Muscle of arm (tissue), 1 donor: ENCODE measurements at regions not wholly inside any gene's neighbourhood (a gene's known extent, or its start where the extent isn't known, plus 50 kb on each side); places are given as distances from the start of the nearest gene placed in this dataset.

Experiments
- DNase-seq: peaks from one replicate; pipeline ENCODE4 v3.0.0-alpha.2; 2013

GRCh38 chr14:53358166-53358565 lies 205.0 kb upstream of the DDHD1 start:
- no peak for DNase-seq

DNA sequence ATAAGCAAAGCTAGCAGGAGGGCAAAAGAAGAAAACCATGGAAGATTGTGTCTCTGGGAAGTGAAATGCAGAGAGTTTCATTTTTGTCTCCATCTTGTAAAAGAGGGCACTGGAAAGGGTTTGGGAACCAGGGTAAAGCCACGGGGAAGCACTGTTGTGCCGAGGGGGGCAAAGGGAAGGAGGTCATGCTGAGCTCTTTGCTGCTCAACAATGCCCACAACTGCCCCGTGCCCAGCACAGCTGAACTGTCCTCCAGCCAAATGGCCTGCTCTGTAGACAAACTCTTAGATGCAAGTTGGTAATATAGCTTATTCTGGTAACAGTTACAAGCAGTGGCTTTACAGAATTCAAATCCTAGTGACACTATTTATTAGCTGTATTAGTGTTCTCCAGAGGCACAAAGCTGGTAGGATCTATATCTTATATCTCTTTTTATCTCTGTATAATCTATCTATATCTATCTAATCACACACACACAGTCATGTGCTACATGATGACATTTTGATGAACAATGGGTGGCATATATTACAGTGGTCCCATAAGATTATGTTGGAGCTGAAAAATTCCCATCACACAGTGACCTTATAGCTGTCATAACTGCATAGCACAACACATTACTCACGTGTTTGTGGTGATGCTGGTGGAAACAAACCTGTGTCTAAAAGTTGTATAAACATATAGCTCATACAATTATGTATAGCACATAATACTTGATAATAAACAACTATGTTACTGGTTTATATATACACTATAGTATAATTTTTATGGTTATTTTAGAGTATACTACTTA lies 203.4 kb upstream of the DDHD1 start:
- DNase-seq = no peak

GRCh38 chr14:53355581-53356112 lies 202.5 kb upstream of the DDHD1 start:
- no peak for DNase-seq

- DNase-seq = no peak
These were observed 201.2 kb upstream of the DDHD1 start for GRCh38 chr14:53354336-53354735.

- no peak for DNase-seq
These were observed 197.7 kb upstream of the DDHD1 start for GRCh38 chr14:53350866-53351265.

- DNase-seq = no peak
These were observed 197.3 kb upstream of the DDHD1 start for GRCh38 chr14:53350429-53350828.

DNA sequence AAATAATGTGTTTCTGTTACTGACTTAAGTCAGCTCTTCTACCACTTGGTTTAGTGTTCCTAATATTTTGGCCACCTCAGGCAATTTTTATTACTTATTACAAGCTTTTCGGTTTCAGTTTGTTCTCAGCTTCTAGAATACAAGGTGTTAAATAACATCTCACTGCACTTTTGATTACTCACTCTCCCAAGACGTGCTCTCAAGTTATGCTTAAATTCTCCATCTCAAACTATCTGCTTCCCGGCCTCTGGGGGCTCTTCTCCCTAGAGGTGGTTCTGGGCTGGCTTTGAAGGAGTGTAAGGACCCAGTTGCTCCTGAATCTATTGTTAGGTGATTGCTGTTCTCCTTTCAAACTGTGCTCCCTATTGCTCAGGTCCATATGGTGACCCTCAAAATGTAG lies 193.9 kb upstream of the DDHD1 start:
- DNase-seq = no peak

- DNase-seq = no peak
These were observed 188.2 kb upstream of the DDHD1 start for GRCh38 chr14:53341324-53341723.

DNA sequence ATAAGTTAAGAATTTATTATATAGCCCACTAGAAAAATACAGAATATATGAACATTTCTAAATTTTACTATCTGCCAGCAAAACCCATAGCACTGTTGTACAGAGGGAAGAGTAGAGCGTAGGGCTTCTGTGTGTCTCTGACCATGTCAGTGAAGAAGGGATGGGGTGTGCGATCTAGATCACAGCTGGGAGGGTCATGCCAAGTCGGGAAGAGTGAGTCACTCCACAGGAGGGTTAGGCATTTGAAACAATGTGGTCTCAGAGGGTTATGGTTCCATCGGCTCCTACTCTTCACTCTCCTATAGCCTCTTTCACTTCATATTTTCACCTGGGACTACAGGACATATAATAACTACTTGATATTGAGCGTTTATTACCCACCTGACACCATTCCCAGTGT lies 185.1 kb upstream of the DDHD1 start:
- no peak for DNase-seq

GRCh38 chr14:53336729-53337128 lies 183.6 kb upstream of the DDHD1 start:
- no peak for DNase-seq

GRCh38 chr14:53333809-53334208 lies 180.7 kb upstream of the DDHD1 start:
- DNase-seq = no peak

DNA sequence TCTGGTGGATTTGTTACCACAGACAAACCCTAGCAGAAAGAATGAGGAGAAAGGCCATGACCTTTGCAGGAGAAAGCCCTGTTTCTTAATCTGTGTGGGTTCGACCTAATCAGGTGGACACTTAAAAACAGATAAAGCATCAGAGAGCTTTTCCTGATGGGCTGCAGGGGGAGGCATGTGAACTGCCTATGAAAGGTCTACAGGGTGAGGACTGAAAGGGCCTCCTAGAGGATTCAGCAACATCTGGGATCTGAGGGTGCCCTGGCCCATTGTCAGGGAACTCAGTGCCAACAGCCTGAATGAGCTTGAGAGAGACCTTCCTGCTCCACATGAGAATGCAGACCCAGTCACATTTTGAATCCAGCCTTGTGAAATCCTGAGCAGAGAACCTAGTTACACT lies 178.8 kb upstream of the DDHD1 start:
- no peak for DNase-seq

DNA sequence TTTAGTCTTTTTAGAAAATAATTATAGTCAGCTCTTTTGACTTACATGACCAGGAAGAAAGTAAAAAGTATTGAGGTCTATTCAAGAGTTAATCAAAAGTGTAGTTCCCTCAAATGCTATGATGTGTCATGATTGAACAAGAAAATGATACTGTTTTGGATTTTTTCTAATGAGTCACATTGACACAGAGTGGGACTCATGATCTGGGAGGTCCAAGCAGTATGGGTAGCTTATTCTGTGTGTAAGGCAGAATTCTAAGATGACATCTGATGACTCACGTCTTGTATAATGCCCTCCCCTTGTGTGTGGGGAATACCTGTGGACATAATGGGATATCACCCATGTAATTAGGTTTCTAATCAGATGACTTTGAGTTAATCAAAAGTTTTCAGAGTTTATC lies 178.1 kb upstream of the DDHD1 start:
- no peak for DNase-seq

GRCh38 chr14:53330441-53330840 lies 177.3 kb upstream of the DDHD1 start:
- DNase-seq = no peak

DNA sequence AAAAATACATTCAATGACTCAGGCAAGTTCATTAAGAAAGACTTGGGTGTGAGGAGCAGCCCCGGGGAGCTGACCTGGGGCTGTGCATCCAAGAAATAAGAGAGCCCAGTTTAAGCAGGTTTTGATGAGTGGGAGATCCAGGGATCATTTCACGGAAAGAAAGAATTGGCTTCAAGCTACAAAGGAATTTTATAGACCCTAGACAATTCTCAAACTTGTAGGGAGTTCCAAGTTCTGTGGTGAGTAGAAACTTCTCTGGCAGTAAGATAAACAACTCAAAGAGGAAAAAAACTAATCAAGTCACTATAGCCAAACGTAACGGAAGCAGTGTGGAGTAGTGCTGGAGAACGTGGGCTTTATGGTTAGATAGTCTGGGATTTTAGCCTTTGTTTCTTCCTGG lies 175.7 kb upstream of the DDHD1 start:
- peak; percentile 36 for DNase-seq

DNA sequence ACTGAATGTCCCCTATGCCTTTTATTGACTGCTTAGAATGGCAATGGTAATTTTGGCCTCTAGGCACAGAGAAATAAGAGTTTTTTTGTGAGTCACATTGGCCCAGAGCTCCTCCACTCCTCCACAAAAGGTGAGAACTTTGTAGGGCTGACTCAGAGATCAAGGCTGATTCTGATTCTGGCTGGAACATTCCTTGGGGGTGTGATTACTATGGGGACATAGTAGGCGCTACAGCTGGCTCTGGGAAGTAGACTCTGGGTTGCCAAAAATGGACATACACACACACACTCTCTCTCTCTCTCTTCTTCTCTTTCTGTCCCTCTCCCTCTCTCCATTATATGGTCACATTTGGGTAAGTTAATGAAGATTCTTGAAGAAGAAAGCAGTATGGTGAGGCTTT lies 174.6 kb upstream of the DDHD1 start:
- no peak for DNase-seq

GRCh38 chr14:53325176-53325806 lies 172.2 kb upstream of the DDHD1 start:
- DNase-seq = no peak

GRCh38 chr14:53316504-53316903 lies 163.4 kb upstream of the DDHD1 start:
- no peak for DNase-seq

- DNase-seq = no peak
These were observed 157.3 kb upstream of the DDHD1 start for GRCh38 chr14:53310412-53310811.

- DNase-seq = no peak
These were observed 153.8 kb upstream of the DDHD1 start for GRCh38 chr14:53306911-53307310.

DNA sequence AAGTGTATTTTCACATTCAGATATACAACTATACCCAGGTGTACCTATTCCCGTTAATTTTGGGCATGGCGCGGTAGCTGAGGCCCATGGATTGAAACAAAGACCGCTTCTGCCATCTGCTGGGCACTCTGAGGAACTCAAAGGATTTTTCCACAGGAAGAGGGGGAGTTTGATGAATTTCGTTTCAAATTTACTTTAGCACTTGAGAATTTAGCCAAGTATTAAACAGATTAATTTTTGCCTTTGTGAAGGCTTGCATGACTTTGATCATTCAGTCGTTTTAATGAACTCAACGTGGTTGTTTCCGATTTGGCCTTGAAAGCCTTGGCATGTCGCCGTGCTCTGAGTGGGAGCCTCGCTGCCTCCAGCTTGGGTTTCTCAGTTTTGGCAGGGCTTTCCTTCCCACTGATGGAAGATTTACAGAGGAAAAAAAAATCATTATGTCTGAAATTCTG lies 153.2 kb upstream of the DDHD1 start:
- peak; percentile 79 for DNase-seq

- peak; percentile 58 for DNase-seq
These were observed 151.7 kb upstream of the DDHD1 start for GRCh38 chr14:53304726-53305381.
